Erythroblast (primary cell): ENCODE measurements at regions not wholly inside any gene's neighbourhood (a gene's known extent, or its start where the extent isn't known, plus 50 kb on each side); places are given as distances from the start of the nearest gene placed in this dataset.

Experiments
- GATA1 ChIP-seq: IDR thresholded peaks from 2 replicates; pipeline ENCODE4 v1.6.1; 2011; ENCODE audit warnings: low read depth, mild to moderate bottlenecking, control low read depth, low read length, moderate library complexity
- POLR2A ChIP-seq: IDR thresholded peaks from 2 replicates; pipeline ENCODE4 v1.6.1; 2011; ENCODE audit warnings: mild to moderate bottlenecking, low read length

DNA sequence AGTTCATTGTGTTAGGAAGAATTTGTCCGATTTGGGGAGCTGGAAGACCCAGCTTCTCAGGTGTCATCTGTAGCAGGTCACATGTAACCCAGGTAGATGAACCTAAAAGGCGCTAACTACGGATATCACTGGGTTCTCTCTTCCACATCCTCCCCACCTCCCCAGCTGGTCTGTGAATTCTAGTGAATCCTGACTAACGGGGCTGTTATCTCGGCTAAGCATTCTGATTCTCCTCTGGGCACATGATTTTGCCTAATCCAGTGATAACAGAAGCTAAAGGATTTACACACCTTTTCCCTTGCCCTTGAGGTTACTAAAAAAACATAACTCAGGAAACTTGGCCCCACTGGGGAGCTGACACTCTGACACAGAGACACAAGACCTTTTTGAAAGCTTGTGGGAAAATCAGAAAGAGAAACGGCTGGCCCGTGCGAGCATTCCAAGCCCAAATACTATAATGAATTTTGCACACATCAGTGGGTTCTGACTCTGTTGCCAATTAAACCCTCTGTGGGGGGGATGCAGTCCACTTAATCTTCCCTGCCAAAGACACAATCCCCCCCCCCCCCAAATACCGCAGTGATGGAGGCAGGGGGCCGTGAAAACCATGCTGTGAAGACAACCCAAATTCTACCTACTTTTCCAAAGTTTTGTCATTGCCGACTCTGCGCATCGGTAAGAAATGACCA lies 81.0 kb upstream of the FZD10 start:
- TF ChIP-seq POLR2A (no peak), GATA1 (no peak)
